Vagina (tissue), 2 donors: ENCODE measurements at regions not wholly inside any gene's neighbourhood (a gene's known extent, or its start where the extent isn't known, plus 50 kb on each side); places are given as distances from the start of the nearest gene placed in this dataset.

Source experiments
- DNase-seq, 2 donors: peaks; one replicate each; pipeline ENCODE4 v3.0.0-alpha.2; 2017; ENCODE audit errors: extremely low spot score in 2 of 2
- H3K27ac ChIP-seq: fragments of 200-600 bp; sonication (generic); one replicate; pipeline ENCODE4 v1.5.1; 2019
- H3K27me3 ChIP-seq: fragments of 200-600 bp; sonication (generic); one replicate; pipeline ENCODE4 v1.5.1; 2019
- H3K36me3 ChIP-seq, 2 donors: fragments of 200-600 bp; sonication (generic); one replicate each; pipeline ENCODE4 v1.5.1; 2017 to 2019
- H3K4me1 ChIP-seq: fragments of 200-600 bp; sonication (generic); one replicate; pipeline ENCODE4 v1.5.1; 2019
- H3K4me3 ChIP-seq, 2 donors: fragments of 200-600 bp; sonication (generic); 1 replicate in 1 of 2; 2 replicates in 1 of 2; pipeline ENCODE4 v1.5.1; 2016 to 2019
- H3K9me3 ChIP-seq: fragments of 200-600 bp; sonication (generic); one replicate; pipeline ENCODE4 v1.5.1; 2019
- POLR2A ChIP-seq, 2 donors: fragments of 450-650 bp; IDR thresholded peaks; one replicate each; pipeline ENCODE4 v1.6.1; 2017; ENCODE audit warnings: antibody characterized with exemption in 2 of 2, mild to moderate bottlenecking in 2 of 2, moderate library complexity in 2 of 2
- POLR2AphosphoS5 ChIP-seq, 2 donors: sonication (generic); formaldehyde crosslinking; IDR thresholded peaks; one replicate each; pipeline ENCODE4 v1.9.0; 2017; ENCODE audit warnings: antibody characterized with exemption in 2 of 2, mild to moderate bottlenecking in 2 of 2, low read depth in 1 of 2; ENCODE audit not compliant: insufficient read depth in 1 of 2
- intact Hi-C: fragments of 100-400 bp; cut with DNase I; formaldehyde crosslinking; loops from one replicate; pipeline ENCODE4 v1.15.1; 2023
- TF ChIP-seq, protein P1 (sequence below), 3 experiments: fragments of 450-650 bp in 2 of 3; fragments of 200-600 bp in 1 of 3; sonication (generic) in 1 of 3; IDR thresholded peaks; one replicate each; pipeline ENCODE4 v1.5.1; 2017 to 2019; ENCODE audit warnings: antibody characterized with exemption in 3 of 3, mild to moderate bottlenecking in 2 of 3, moderate library complexity in 2 of 3

DNA sequence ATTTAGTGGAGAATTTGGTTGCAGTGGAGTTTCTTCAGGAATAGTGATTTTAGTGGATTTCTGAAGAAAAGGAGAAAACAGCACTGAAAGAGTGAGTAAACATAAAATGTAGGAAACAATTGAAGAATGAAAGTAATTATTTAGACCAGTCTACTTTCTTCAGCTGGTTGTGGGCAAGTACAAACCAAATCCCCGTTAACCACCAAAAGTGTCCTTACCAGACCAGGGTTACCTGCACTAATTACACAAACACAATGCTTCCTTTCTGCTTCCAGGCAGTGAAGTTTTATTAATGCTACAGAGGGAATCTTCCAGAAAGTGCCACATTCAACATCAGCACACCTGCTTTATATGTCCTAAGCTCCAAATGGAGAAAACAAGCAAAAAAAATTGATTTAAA is 248.0 kb upstream of the TBC1D5 start:
- no peak overlapping the region for H3K27ac ChIP-seq
- H3K36me3 ChIP-seq, result no peaks in the 10 kb centered on the region
- intact Hi-C loops, result no loop called here
- peaks cover 4% of the 10 kb centered on the region for H3K4me1 ChIP-seq
- no peaks in the 10 kb centered on the region for H3K27me3 ChIP-seq
- TF ChIP-seq POLR2A (IDR thresholded peaks at IDR 0.05) (no peak), POLR2AphosphoS5 (IDR thresholded peaks at IDR 0.05; ENCODE audit: insufficient read depth in 1 of 2, low read depth in 1 of 2) (no peak)
- TF ChIP-seq, protein P1, sequence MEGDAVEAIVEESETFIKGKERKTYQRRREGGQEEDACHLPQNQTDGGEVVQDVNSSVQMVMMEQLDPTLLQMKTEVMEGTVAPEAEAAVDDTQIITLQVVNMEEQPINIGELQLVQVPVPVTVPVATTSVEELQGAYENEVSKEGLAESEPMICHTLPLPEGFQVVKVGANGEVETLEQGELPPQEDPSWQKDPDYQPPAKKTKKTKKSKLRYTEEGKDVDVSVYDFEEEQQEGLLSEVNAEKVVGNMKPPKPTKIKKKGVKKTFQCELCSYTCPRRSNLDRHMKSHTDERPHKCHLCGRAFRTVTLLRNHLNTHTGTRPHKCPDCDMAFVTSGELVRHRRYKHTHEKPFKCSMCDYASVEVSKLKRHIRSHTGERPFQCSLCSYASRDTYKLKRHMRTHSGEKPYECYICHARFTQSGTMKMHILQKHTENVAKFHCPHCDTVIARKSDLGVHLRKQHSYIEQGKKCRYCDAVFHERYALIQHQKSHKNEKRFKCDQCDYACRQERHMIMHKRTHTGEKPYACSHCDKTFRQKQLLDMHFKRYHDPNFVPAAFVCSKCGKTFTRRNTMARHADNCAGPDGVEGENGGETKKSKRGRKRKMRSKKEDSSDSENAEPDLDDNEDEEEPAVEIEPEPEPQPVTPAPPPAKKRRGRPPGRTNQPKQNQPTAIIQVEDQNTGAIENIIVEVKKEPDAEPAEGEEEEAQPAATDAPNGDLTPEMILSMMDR (IDR thresholded peaks at IDR 0.05), result no peak
- no peaks in the 10 kb centered on the region for H3K9me3 ChIP-seq
- H3K4me3 ChIP-seq, result no peak overlapping the region
- no peak for DNase-seq

DNA sequence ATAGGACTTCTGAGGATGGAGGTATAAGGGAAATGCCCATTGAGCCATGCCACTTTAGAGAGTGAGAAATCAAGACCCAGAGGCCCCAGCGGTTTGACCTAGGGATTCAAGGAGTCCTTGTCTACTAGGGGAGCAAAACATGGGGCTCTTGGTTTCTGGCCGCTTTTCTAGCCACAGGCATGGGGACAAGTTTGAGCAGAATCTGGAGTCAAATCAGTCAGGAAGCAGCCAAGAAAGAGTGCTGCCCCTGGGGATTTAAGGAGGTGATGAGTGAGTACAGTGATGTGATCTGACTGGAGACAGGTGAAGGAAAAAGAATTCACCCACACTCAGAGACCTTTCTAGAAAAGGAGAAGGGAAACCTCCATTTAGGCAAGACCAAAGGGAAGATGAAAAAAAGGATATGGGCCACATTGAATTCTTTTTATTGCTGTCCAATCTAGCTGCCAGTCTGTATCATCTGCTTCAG is 244.0 kb upstream of the TBC1D5 start:
- DNase-seq, result no peak
- H3K4me3 ChIP-seq, result no peak overlapping the region
- H3K27ac ChIP-seq, result no peak overlapping the region
- H3K4me1 ChIP-seq, result peaks cover 4% of the 10 kb centered on the region
- H3K27me3 ChIP-seq, result no peaks in the 10 kb centered on the region
- TF ChIP-seq POLR2AphosphoS5 (IDR thresholded peaks at IDR 0.05; ENCODE audit: insufficient read depth in 1 of 2, low read depth in 1 of 2) (no peak), POLR2A (IDR thresholded peaks at IDR 0.05) (no peak)
- TF ChIP-seq, protein P1 (IDR thresholded peaks at IDR 0.05), result no peak
- H3K9me3 ChIP-seq, result no peaks in the 10 kb centered on the region
- intact Hi-C loops, result no loop called here
- no peaks in the 10 kb centered on the region for H3K36me3 ChIP-seq

DNA sequence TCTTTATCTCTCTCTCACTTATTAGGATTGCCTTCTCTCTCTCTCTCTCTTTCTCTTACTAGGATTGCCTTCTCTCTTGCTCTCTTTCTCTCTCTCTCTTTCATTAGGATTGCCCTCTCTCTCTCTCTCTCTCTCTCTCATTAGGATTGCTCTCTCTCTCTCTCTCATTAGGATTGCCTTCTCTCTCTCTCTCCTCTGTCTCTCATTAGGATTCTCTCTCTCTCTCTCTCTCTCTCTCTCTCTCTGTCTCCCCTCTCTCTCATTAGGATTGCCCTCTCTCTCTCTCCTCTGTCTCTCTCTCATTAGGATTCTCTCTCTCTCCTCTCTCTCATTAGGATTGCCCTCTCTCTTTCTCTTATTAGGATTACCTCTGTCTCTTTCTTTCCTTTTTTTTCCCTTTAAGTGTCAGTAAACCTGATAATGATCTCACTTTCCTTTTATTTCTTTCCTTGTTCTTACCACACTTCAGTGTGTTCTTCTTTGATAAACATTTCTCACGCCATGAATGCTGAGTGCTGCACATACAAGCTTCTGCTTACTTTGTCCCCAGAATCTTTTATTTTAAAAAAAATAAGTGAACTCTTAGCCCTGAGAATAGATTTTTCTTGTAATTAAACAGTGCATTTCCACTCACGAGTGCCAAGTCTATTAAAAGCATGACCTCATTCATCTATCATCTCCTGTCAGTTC is 243.4 kb upstream of the TBC1D5 start:
- Histone ChIP-seq H3K9me3 (no peaks in the 10 kb centered on the region), H3K36me3 (no peaks in the 10 kb centered on the region), H3K4me3 (no peak overlapping the region), H3K4me1 (peaks cover 4% of the 10 kb centered on the region), H3K27me3 (no peaks in the 10 kb centered on the region), H3K27ac (no peak overlapping the region)
- TF ChIP-seq POLR2A (IDR thresholded peaks at IDR 0.05), result no peak
- TF ChIP-seq, protein P1 (IDR thresholded peaks at IDR 0.05), result no peak
- no peak for TF ChIP-seq POLR2AphosphoS5 (IDR thresholded peaks at IDR 0.05; ENCODE audit: insufficient read depth in 1 of 2, low read depth in 1 of 2)
- intact Hi-C loops, result no loop called here
- no peak for DNase-seq

DNA sequence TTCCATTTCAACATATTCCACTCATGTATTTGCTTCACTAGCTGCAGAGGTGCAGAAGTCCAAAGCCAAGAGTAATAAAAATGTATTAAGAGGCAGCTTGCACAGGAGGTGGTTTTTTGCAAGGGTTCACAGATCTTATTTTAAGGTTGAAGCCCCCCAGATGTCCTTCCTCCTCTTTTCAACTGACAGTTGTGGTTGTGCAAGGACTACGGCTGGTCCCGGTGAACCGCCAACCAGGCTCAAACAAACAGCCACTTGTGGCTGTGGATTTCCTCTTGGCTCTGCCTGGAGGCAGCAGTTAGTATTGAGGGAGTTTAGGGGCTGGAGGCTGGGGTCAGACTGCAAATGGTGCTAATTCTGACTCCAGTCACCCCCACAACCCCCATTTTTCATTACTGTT is 240.7 kb upstream of the TBC1D5 start:
- no peak for DNase-seq
- Histone ChIP-seq H3K4me1 (peaks cover 4% of the 10 kb centered on the region), H3K36me3 (no peaks in the 10 kb centered on the region), H3K4me3 (no peak overlapping the region), H3K27ac (no peak overlapping the region), H3K27me3 (no peaks in the 10 kb centered on the region), H3K9me3 (no peaks in the 10 kb centered on the region)
- TF ChIP-seq, protein P1 (IDR thresholded peaks at IDR 0.05), result no peak
- TF ChIP-seq POLR2AphosphoS5 (IDR thresholded peaks at IDR 0.05; ENCODE audit: insufficient read depth in 1 of 2, low read depth in 1 of 2), result no peak
- TF ChIP-seq POLR2A (IDR thresholded peaks at IDR 0.05), result no peak
- intact Hi-C loops, result no loop called here

DNA sequence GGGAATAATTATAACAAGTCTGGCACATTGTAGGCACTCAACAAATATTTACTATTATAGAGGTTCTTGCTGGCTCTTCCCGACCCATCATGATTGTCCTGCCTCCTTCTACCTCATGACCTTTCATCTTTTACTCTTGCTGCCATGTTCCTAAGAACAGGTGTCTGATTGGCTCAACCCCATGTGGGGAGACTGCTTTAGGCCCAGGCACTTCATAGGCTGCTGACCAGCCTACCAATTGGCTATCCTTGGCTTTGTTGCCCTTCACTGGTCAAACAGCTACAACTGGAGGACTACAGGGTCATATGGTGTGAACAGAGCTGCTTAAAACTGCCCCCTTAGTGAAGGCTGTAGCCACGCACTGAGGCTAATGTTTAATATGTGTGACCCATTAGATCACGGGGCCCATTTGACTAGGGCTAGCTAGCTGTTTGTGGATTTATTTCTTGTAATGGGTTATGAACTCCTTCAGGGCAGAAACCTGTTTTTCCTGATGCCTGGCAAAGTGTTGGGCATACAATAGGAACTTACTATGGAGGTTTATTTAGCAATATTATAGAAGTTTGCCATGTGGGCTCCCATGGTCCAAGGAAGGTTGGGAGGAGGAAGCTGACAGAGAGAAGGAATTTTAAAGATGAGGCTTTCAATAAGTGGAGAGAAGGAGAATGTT is 239.9 kb upstream of the TBC1D5 start:
- Histone ChIP-seq H3K27ac (no peak overlapping the region), H3K9me3 (no peaks in the 10 kb centered on the region), H3K36me3 (no peaks in the 10 kb centered on the region), H3K27me3 (no peaks in the 10 kb centered on the region), H3K4me3 (no peak overlapping the region), H3K4me1 (peaks cover 4% of the 10 kb centered on the region)
- DNase-seq, result no peak
- intact Hi-C loops, result no loop called here
- TF ChIP-seq, protein P1 (IDR thresholded peaks at IDR 0.05), result no peak
- TF ChIP-seq POLR2A (IDR thresholded peaks at IDR 0.05) (no peak), POLR2AphosphoS5 (IDR thresholded peaks at IDR 0.05; ENCODE audit: insufficient read depth in 1 of 2, low read depth in 1 of 2) (no peak)
